ENCODE measurements at regions not wholly inside any gene's neighbourhood (a gene's known extent, or its start where the extent isn't known, plus 50 kb on each side); places are given as distances from the start of the nearest gene placed in this dataset.

DNA sequence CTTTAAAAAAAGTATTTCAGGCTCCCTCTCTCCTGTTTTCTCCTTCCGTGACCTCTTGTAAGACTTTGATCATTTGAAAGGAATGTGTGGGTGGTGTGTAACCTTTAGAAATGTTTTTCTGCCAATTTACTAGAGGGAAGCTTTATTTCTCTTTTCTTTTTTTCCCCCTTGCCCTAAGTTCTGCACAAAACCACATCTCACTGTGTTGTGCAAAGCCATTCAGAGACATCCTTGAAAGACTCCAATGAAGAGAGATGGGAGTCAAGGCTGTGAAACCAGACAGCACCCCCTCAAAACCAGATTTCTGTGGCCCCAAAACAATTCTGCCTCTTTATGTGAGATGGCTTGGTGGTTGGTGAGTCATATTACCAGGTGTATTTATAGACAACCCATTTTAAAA is 184.6 kb upstream of the ERBB4 start:
- Histone ChIP-seq H2AFZ (ENCODE audit: control insufficient read depth, low read depth, low read length) (no peak overlapping the region), H3K4me3 (no peak overlapping the region), H3K36me3 (ENCODE audit: control insufficient read depth in 2 of 2, insufficient read depth in 2 of 2, low read length in 1 of 2) (no peaks in the 10 kb centered on the region), H3K27me3 (replicated peaks in 1 of 2; ENCODE audit: control insufficient read depth in 2 of 2, insufficient read depth in 2 of 2, low read length in 1 of 2) (no peaks in the 10 kb centered on the region), H4K20me1 (ENCODE audit: control insufficient read depth, insufficient read depth) (no peaks in the 10 kb centered on the region), H3K27ac (ENCODE audit: control insufficient read depth, insufficient read depth) (no peak overlapping the region), H3K4me2 (ENCODE audit: control insufficient read depth, insufficient read depth) (no peak overlapping the region), H3K9ac (ENCODE audit: control insufficient read depth, insufficient read depth, low read length) (no peak overlapping the region), H3K4me1 (ENCODE audit: control insufficient read depth, insufficient read depth, low read length) (0 out of 2 replicates have a peak, but pooled peaks cover 3% of the 10 kb centered on the region), H3K79me2 (ENCODE audit: control insufficient read depth, insufficient read depth, low read length) (no peaks in the 10 kb centered on the region), H3K9me3 (replicated peaks; ENCODE audit: control insufficient read depth, insufficient read depth, low read length) (peaks cover 4% of the 10 kb centered on the region)
- POLR2A ChIA-PET, result no interaction called here
- in situ Hi-C loops (cut with MboI), result no loop called here
- peak; percentile 44 for ATAC-seq
- CTCF ChIA-PET, result interaction anchor here (0.6 kb wide), 1 partner anchor 9 kb away, joined by 3 read pairs; no protein-coding TSS in a partner anchor
- DNase-seq (ENCODE audit: low read depth, low spot score), result no peak
- RAD21 ChIA-PET (ENCODE audit: unreplicated experiment), result interaction anchor here (0.6 kb wide), 1 partner anchor 37 kb away, joined by 3 read pairs; no protein-coding TSS in a partner anchor
- intact Hi-C loops (cut with micrococcal nuclease; ENCODE audit: unreplicated experiment), result no loop called here
- 25% methylated on average over 1 of the region's 1 CpG for WGBS (ENCODE audit: insufficient coverage, insufficient replicate concordance, low lambda C conversion rate, missing lambda C conversion rate)
- SMC1A ChIA-PET (ENCODE audit: uncharacterized antibody, unreplicated experiment), result no interaction called here
- FAIRE-seq, result no peak
- BruUV-seq (replicated peaks), result no TSS peak
- TF ChIP-seq, protein P1, sequence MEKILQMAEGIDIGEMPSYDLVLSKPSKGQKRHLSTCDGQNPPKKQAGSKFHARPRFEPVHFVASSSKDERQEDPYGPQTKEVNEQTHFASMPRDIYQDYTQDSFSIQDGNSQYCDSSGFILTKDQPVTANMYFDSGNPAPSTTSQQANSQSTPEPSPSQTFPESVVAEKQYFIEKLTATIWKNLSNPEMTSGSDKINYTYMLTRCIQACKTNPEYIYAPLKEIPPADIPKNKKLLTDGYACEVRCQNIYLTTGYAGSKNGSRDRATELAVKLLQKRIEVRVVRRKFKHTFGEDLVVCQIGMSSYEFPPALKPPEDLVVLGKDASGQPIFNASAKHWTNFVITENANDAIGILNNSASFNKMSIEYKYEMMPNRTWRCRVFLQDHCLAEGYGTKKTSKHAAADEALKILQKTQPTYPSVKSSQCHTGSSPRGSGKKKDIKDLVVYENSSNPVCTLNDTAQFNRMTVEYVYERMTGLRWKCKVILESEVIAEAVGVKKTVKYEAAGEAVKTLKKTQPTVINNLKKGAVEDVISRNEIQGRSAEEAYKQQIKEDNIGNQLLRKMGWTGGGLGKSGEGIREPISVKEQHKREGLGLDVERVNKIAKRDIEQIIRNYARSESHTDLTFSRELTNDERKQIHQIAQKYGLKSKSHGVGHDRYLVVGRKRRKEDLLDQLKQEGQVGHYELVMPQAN (conservative IDR thresholded peaks at IDR 0.05), result no peak
- TF ChIP-seq POLR2A (IDR thresholded peaks at IDR 0.05; ENCODE audit: low read depth, low read length), result no peak
- peak; percentile 80 for TF ChIP-seq MEF2A (IDR thresholded peaks at IDR 0.05; ENCODE audit: insufficient read depth, low read depth, low read length)
- TF ChIP-seq MEF2B (IDR thresholded peaks at IDR 0.05; ENCODE audit: partially characterized antibody, poor library complexity, severe bottlenecking), result peak; percentile 57
- TF ChIP-seq, protein P2, sequence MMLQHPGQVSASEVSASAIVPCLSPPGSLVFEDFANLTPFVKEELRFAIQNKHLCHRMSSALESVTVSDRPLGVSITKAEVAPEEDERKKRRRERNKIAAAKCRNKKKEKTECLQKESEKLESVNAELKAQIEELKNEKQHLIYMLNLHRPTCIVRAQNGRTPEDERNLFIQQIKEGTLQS (IDR thresholded peaks at IDR 0.05; ENCODE audit: borderline replicate concordance, extremely low read depth, low read depth, low read length), result no peak
- TF ChIP-seq NFXL1 (IDR thresholded peaks at IDR 0.05; ENCODE audit: borderline replicate concordance), result no peak
- no peak for TF ChIP-seq TAF1 (IDR thresholded peaks at IDR 0.05; ENCODE audit: borderline replicate concordance, low read depth, low read length)
- TF ChIP-seq NBN (IDR thresholded peaks at IDR 0.05), result no peak
- TF ChIP-seq, protein P3, sequence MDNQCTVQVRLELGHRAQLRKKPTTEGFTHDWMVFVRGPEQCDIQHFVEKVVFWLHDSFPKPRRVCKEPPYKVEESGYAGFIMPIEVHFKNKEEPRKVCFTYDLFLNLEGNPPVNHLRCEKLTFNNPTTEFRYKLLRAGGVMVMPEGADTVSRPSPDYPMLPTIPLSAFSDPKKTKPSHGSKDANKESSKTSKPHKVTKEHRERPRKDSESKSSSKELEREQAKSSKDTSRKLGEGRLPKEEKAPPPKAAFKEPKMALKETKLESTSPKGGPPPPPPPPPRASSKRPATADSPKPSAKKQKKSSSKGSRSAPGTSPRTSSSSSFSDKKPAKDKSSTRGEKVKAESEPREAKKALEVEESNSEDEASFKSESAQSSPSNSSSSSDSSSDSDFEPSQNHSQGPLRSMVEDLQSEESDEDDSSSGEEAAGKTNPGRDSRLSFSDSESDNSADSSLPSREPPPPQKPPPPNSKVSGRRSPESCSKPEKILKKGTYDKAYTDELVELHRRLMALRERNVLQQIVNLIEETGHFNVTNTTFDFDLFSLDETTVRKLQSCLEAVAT (IDR thresholded peaks at IDR 0.05), result no peak
- TF ChIP-seq, protein P4, sequence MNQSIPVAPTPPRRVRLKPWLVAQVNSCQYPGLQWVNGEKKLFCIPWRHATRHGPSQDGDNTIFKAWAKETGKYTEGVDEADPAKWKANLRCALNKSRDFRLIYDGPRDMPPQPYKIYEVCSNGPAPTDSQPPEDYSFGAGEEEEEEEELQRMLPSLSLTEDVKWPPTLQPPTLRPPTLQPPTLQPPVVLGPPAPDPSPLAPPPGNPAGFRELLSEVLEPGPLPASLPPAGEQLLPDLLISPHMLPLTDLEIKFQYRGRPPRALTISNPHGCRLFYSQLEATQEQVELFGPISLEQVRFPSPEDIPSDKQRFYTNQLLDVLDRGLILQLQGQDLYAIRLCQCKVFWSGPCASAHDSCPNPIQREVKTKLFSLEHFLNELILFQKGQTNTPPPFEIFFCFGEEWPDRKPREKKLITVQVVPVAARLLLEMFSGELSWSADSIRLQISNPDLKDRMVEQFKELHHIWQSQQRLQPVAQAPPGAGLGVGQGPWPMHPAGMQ (IDR thresholded peaks at IDR 0.05; ENCODE audit: borderline replicate concordance), result no peak
- no peak for TF ChIP-seq YBX1 (IDR thresholded peaks at IDR 0.05)
- TF ChIP-seq, protein P5, sequence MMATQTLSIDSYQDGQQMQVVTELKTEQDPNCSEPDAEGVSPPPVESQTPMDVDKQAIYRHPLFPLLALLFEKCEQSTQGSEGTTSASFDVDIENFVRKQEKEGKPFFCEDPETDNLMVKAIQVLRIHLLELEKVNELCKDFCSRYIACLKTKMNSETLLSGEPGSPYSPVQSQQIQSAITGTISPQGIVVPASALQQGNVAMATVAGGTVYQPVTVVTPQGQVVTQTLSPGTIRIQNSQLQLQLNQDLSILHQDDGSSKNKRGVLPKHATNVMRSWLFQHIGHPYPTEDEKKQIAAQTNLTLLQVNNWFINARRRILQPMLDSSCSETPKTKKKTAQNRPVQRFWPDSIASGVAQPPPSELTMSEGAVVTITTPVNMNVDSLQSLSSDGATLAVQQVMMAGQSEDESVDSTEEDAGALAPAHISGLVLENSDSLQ (IDR thresholded peaks at IDR 0.05), result no peak
- TF ChIP-seq ESRRA (IDR thresholded peaks at IDR 0.05; ENCODE audit: low read length), result no peak
- TF ChIP-seq, protein P6, sequence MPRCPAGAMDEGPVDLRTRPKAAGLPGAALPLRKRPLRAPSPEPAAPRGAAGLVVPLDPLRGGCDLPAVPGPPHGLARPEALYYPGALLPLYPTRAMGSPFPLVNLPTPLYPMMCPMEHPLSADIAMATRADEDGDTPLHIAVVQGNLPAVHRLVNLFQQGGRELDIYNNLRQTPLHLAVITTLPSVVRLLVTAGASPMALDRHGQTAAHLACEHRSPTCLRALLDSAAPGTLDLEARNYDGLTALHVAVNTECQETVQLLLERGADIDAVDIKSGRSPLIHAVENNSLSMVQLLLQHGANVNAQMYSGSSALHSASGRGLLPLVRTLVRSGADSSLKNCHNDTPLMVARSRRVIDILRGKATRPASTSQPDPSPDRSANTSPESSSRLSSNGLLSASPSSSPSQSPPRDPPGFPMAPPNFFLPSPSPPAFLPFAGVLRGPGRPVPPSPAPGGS (IDR thresholded peaks at IDR 0.05; ENCODE audit: borderline replicate concordance, insufficient read depth, low read depth, low read length, poor library complexity, severe bottlenecking), result no peak
- TF ChIP-seq, protein P7, sequence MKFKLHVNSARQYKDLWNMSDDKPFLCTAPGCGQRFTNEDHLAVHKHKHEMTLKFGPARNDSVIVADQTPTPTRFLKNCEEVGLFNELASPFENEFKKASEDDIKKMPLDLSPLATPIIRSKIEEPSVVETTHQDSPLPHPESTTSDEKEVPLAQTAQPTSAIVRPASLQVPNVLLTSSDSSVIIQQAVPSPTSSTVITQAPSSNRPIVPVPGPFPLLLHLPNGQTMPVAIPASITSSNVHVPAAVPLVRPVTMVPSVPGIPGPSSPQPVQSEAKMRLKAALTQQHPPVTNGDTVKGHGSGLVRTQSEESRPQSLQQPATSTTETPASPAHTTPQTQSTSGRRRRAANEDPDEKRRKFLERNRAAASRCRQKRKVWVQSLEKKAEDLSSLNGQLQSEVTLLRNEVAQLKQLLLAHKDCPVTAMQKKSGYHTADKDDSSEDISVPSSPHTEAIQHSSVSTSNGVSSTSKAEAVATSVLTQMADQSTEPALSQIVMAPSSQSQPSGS (IDR thresholded peaks at IDR 0.05; ENCODE audit: low read length), result peak; percentile 60; the same call in 1 of the 2 replicates

Measured in GM12878 (cell line).